ENCODE measurements at regions not wholly inside any gene's neighbourhood (a gene's known extent, or its start where the extent isn't known, plus 50 kb on each side); places are given as distances from the start of the nearest gene placed in this dataset.
A peak's percentile ranks its signal among the peaks of the same experiment; 100 is the strongest.

DNA sequence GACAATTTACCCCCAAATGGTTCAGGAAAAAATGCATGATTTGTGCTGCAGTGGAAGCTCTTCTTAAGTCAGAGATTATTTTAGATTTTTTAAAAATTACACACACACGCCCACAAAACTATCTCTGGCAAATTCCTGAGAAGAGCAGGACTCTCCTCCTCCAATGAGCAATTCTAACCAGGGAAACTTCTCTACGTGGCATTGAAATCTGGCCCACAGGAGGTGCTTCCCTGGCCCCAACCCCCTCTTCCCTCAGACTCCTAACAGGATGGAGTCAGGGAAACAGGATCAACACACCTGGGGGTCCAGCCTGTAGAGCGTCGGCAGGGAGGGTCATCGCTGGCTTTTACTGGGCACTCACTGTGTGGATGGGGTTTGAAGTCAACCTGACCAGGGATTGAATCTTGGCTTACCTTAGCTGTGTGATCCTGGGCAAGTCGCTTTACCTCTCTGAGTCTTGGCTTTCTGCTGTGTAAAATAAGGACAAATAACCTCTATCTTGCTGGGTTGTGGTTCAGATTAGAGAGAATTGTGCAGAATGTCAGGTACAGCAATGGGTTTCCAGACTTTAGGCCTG, 65.4 kb upstream of the ASAP2 start:
- no peaks in the 10 kb centered on the region for H3K9me3 ChIP-seq (ENCODE audit: insufficient read depth, low read length)
- H3K27me3 ChIP-seq (ENCODE audit: low read length), result no peaks in the 10 kb centered on the region
- no peaks in the 10 kb centered on the region for H4K20me1 ChIP-seq (ENCODE audit: low read depth, low read length)
- no peaks in the 10 kb centered on the region for H3F3A ChIP-seq (ENCODE audit: insufficient read depth)
- H3K4me2 ChIP-seq (ENCODE audit: low read depth, low read length, poor library complexity, severe bottlenecking), result no peak overlapping the region
- H3K9me2 ChIP-seq (replicated peaks; ENCODE audit: insufficient read depth, low read length), result no peaks in the 10 kb centered on the region
- no peaks in the 10 kb centered on the region for H3K36me3 ChIP-seq (ENCODE audit: low read length)
- TF ChIP-seq, protein P1, sequence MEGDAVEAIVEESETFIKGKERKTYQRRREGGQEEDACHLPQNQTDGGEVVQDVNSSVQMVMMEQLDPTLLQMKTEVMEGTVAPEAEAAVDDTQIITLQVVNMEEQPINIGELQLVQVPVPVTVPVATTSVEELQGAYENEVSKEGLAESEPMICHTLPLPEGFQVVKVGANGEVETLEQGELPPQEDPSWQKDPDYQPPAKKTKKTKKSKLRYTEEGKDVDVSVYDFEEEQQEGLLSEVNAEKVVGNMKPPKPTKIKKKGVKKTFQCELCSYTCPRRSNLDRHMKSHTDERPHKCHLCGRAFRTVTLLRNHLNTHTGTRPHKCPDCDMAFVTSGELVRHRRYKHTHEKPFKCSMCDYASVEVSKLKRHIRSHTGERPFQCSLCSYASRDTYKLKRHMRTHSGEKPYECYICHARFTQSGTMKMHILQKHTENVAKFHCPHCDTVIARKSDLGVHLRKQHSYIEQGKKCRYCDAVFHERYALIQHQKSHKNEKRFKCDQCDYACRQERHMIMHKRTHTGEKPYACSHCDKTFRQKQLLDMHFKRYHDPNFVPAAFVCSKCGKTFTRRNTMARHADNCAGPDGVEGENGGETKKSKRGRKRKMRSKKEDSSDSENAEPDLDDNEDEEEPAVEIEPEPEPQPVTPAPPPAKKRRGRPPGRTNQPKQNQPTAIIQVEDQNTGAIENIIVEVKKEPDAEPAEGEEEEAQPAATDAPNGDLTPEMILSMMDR (IDR thresholded peaks at IDR 0.05; ENCODE audit: insufficient read depth, low read length, poor library complexity, severe bottlenecking), result no peak
- TF ChIP-seq EZH2phosphoT487 (conservative IDR thresholded peaks at IDR 0.05; ENCODE audit: low read length), result no peak
- H3K4me3 ChIP-seq (ENCODE audit: insufficient read depth, low read length, poor library complexity, severe bottlenecking), result no peak overlapping the region
- no peaks in the 10 kb centered on the region for H3K79me2 ChIP-seq (ENCODE audit: insufficient read depth, low read length)
- H3K9ac ChIP-seq (ENCODE audit: low read length), result no peak overlapping the region
- H2AFZ ChIP-seq (ENCODE audit: low read depth, low read length, severe bottlenecking), result no peak overlapping the region
- no peak overlapping the region for H3K27ac ChIP-seq (ENCODE audit: low read depth, low read length)

DNA sequence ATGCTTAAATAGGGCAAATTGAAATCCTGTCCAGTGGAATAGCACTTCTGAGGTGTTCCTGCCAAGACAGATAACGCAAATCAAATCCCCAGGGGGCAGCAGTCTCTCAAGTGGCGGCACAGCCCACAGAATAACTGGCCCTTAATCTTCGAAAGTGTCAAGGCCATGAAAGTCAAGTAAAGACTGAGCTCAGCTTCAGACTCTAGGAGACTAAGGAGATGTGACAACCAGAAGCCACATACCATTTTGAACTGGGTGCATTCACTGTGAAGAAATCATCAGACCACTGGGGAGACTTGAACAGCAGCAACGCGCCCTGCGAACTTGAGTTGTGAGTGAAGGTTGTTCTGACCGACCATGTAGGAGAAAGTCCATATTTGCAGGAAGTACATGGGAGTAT, 66.0 kb upstream of the ASAP2 start:
- Histone ChIP-seq H3K79me2 (ENCODE audit: insufficient read depth, low read length) (no peaks in the 10 kb centered on the region), H3K9me2 (replicated peaks; ENCODE audit: insufficient read depth, low read length) (no peaks in the 10 kb centered on the region), H3F3A (ENCODE audit: insufficient read depth) (no peaks in the 10 kb centered on the region), H3K4me3 (ENCODE audit: insufficient read depth, low read length, poor library complexity, severe bottlenecking) (no peak overlapping the region), H4K20me1 (ENCODE audit: low read depth, low read length) (no peaks in the 10 kb centered on the region), H3K27ac (ENCODE audit: low read depth, low read length) (no peak overlapping the region), H3K9ac (ENCODE audit: low read length) (no peak overlapping the region), H3K36me3 (ENCODE audit: low read length) (no peaks in the 10 kb centered on the region), H3K4me2 (ENCODE audit: low read depth, low read length, poor library complexity, severe bottlenecking) (no peak overlapping the region), H3K27me3 (ENCODE audit: low read length) (no peaks in the 10 kb centered on the region), H2AFZ (ENCODE audit: low read depth, low read length, severe bottlenecking) (no peak overlapping the region), H3K9me3 (ENCODE audit: insufficient read depth, low read length) (no peaks in the 10 kb centered on the region)
- TF ChIP-seq EZH2phosphoT487 (conservative IDR thresholded peaks at IDR 0.05; ENCODE audit: low read length), result no peak
- TF ChIP-seq, protein P1 (IDR thresholded peaks at IDR 0.05; ENCODE audit: insufficient read depth, low read length, poor library complexity, severe bottlenecking), result no peak

DNA sequence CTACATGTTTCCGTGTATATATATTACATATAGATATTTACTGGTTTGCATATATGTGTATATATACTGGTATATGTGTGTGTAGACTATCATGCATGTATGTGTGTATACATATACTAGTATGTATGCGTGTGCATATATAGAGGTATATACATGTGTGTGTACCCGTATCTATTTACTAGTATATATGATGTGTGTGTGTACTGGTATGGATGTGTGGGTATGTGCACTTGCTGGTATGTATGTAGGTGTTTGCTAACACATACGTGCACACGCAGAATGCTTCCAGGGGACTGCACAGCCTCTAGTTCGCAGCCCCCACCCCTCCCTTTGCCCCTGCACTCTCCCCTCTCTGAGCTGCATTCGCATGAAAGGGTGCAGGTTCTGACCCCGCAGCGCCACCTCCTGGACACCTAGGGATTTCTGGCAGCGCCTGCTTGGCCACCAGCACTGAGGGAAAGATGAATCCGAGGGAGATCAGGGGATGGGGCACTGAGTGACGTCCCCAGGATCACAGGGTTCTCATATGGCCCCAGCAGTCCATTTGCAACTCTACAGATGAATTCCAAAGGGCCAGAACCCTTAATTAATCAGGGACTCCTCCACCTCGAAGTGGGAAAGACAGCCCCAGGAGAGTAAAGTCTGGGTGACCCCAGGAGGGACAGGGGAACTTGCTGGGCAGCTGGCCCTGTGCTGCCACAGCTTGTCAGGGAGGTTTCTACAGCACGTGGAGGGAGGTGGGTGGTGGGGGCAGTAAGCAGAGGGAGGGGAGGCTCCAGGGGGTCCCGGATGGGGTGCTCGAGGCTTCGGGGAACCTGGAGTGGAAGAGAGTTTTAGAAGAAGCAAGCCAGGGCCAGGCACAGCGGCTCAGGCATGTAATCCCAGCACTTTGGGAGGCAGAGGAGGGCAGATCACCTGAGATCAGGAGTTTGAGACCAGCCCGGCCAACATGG, 66.8 kb upstream of the ASAP2 start:
- H4K20me1 ChIP-seq (ENCODE audit: low read depth, low read length), result no peaks in the 10 kb centered on the region
- no peaks in the 10 kb centered on the region for H3K79me2 ChIP-seq (ENCODE audit: insufficient read depth, low read length)
- H2AFZ ChIP-seq (ENCODE audit: low read depth, low read length, severe bottlenecking), result no peak overlapping the region
- no peak overlapping the region for H3K4me2 ChIP-seq (ENCODE audit: low read depth, low read length, poor library complexity, severe bottlenecking)
- TF ChIP-seq EZH2phosphoT487 (conservative IDR thresholded peaks at IDR 0.05; ENCODE audit: low read length), result no peak
- TF ChIP-seq, protein P1 (IDR thresholded peaks at IDR 0.05; ENCODE audit: insufficient read depth, low read length, poor library complexity, severe bottlenecking), result peak; percentile 88
- H3K9ac ChIP-seq (ENCODE audit: low read length), result no peak overlapping the region
- no peak overlapping the region for H3K27ac ChIP-seq (ENCODE audit: low read depth, low read length)
- H3K27me3 ChIP-seq (ENCODE audit: low read length), result no peaks in the 10 kb centered on the region
- no peaks in the 10 kb centered on the region for H3K36me3 ChIP-seq (ENCODE audit: low read length)
- no peaks in the 10 kb centered on the region for H3F3A ChIP-seq (ENCODE audit: insufficient read depth)
- H3K9me3 ChIP-seq (ENCODE audit: insufficient read depth, low read length), result no peaks in the 10 kb centered on the region
- no peak overlapping the region for H3K4me3 ChIP-seq (ENCODE audit: insufficient read depth, low read length, poor library complexity, severe bottlenecking)
- no peaks in the 10 kb centered on the region for H3K9me2 ChIP-seq (replicated peaks; ENCODE audit: insufficient read depth, low read length)
